Tibial nerve (tissue), 4 donors: ENCODE measurements at regions not wholly inside any gene's neighbourhood (a gene's known extent, or its start where the extent isn't known, plus 50 kb on each side); places are given as distances from the start of the nearest gene placed in this dataset.
"Not testable (repeated sequence)": the region's sequence is repeated elsewhere in the genome, so short reads cannot be mapped to it uniquely, and the experiment has no call there.

Experiments used
- DNase-seq, 2 donors: peaks; one replicate each; pipeline ENCODE4 v3.0.0-alpha.2; 2019; ENCODE audit warnings: low spot score in 2 of 2
- H3K27ac ChIP-seq, 4 donors: fragments of 200-600 bp; sonication (generic) in 3 of 4; one replicate each; pipeline ENCODE4 v1.5.1; 2017 to 2019; ENCODE audit warnings: mild to moderate bottlenecking in 1 of 4
- H3K27me3 ChIP-seq, 2 donors: fragments of 200-600 bp; sonication (generic) in 1 of 2; one replicate each; pipeline versions ENCODE4 v1.5.1 to v1.6.0; 2017 to 2019
- H3K36me3 ChIP-seq, 3 donors: fragments of 200-600 bp; sonication (generic); one replicate each; pipeline ENCODE4 v1.5.1; 2018 to 2019
- H3K4me1 ChIP-seq, 4 donors: fragments of 200-600 bp; sonication (generic) in 3 of 4; one replicate each; pipeline ENCODE4 v1.5.1; 2017 to 2019
- H3K4me3 ChIP-seq, 4 donors: fragments of 200-600 bp; sonication (generic) in 3 of 4; one replicate each; pipeline ENCODE4 v1.5.1; 2017 to 2019; ENCODE audit warnings: mild to moderate bottlenecking in 1 of 4, moderate library complexity in 1 of 4
- H3K9me3 ChIP-seq, 4 donors: fragments of 200-600 bp; sonication (generic) in 3 of 4; one replicate each; pipeline ENCODE4 v1.5.1; 2017 to 2019
- CTCF ChIP-seq, 5 experiments: fragments of 200-600 bp in 3 of 5; fragments of 450-650 bp in 2 of 5; sonication (generic) in 3 of 5; IDR thresholded peaks; one replicate each; pipeline ENCODE4 v1.5.1; 2016 to 2019; ENCODE audit warnings: antibody characterized with exemption in 5 of 5, mild to moderate bottlenecking in 3 of 5, moderate library complexity in 2 of 5
- EP300 ChIP-seq, 2 donors: sonication (generic); formaldehyde crosslinking; IDR thresholded peaks; one replicate each; pipeline ENCODE4 v1.6.1; 2017; ENCODE audit warnings: antibody characterized with exemption in 2 of 2, mild to moderate bottlenecking in 1 of 2
- POLR2A ChIP-seq, 2 donors: fragments of 450-650 bp; IDR thresholded peaks; one replicate each; pipeline ENCODE4 v1.6.1; 2017; ENCODE audit warnings: antibody characterized with exemption in 2 of 2, mild to moderate bottlenecking in 2 of 2, moderate library complexity in 2 of 2
- WGBS, 2 donors: methylation state at CpG; one replicate each; pipeline ENCODE4 v1.1.5; 2018; 5-methylcytosine and 5-hydroxymethylcytosine counted together

- 87 to 91% methylated on average over 10 of the region's 10 CpGs for WGBS, 2 donors
- not testable (repeated sequence) for H3K27me3 ChIP-seq, H3K9me3 ChIP-seq, H3K4me1 ChIP-seq, DNase-seq, H3K4me3 ChIP-seq, H3K27ac ChIP-seq
- peaks cover 0 to 48% (median 0%) of the 10 kb centered on the region in 3 donors for H3K36me3 ChIP-seq
These were observed 67.5 kb upstream of the ROPN1B start for GRCh38 chr3:125901473-125901872.

GRCh38 chr3:125903780-125904455, 65.1 kb upstream of the ROPN1B start:
- WGBS, 2 donors: 95 to 96% methylated on average over 24 to 26 of the region's 29 CpGs
- H3K4me1 ChIP-seq, H3K27me3 ChIP-seq, DNase-seq, H3K27ac ChIP-seq, H3K4me3 ChIP-seq, H3K9me3 ChIP-seq: not testable (repeated sequence)
- H3K36me3 ChIP-seq: peaks cover 0 to 48% (median 0%) of the 10 kb centered on the region in 3 donors

- not testable (repeated sequence) for H3K4me3 ChIP-seq, DNase-seq, H3K27me3 ChIP-seq, H3K9me3 ChIP-seq, H3K4me1 ChIP-seq, H3K27ac ChIP-seq
- H3K36me3 ChIP-seq: peaks cover 0 to 26% (median 0%) of the 10 kb centered on the region in 3 donors
- 89 to 100% methylated on average over 5 of the region's 5 CpGs for WGBS, 2 donors
These were observed 61.7 kb upstream of the ROPN1B start for GRCh38 chr3:125907279-125907678.

GRCh38 chr3:125910851-125911250, 58.1 kb upstream of the ROPN1B start:
- not testable (repeated sequence) for H3K36me3 ChIP-seq, H3K27me3 ChIP-seq, DNase-seq, H3K9me3 ChIP-seq, H3K4me3 ChIP-seq, H3K4me1 ChIP-seq, H3K27ac ChIP-seq
- WGBS, 2 donors: 88 to 93% methylated on average over 6 of the region's 6 CpGs

- not testable (repeated sequence) for H3K9me3 ChIP-seq, H3K36me3 ChIP-seq, H3K27me3 ChIP-seq
- DNase-seq: peak in 1 of 2 donors; percentile 14
- Histone ChIP-seq H3K4me1 (peaks cover 0 to 17% (median 5%) of the 10 kb centered on the region in 4 donors), H3K4me3 (peak overlapping the region; percentile 73 to 89 (median 82)), H3K27ac (peak overlapping the region; percentile 82 to 94 (median 88))
- 16 to 22% methylated on average over 14 of the region's 14 CpGs for WGBS, 2 donors
These were observed 54.2 kb upstream of the ROPN1B start for GRCh38 chr3:125914608-125915436.

GRCh38 chr3:125915437-125915787, 53.6 kb upstream of the ROPN1B start:
- not testable (repeated sequence) for DNase-seq, H3K27me3 ChIP-seq, H3K9me3 ChIP-seq, H3K36me3 ChIP-seq
- Histone ChIP-seq H3K27ac (peak overlapping the region; percentile 82 to 94 (median 88)), H3K4me1 (peaks cover 0 to 17% (median 5%) of the 10 kb centered on the region in 4 donors), H3K4me3 (peak overlapping the region; percentile 73 to 89 (median 82))
- 0 to 3% methylated on average over 7 to 29 of the region's 30 CpGs for WGBS, 2 donors

- not testable (repeated sequence) for H3K27me3 ChIP-seq, H3K36me3 ChIP-seq, H3K9me3 ChIP-seq
- Histone ChIP-seq H3K27ac (peak overlapping the region; percentile 82 to 94 (median 88)), H3K4me1 (peaks cover 0 to 17% (median 5%) of the 10 kb centered on the region in 4 donors), H3K4me3 (peak overlapping the region; percentile 73 to 89 (median 82))
- peak in 1 of 2 donors; percentile 81 for TF ChIP-seq POLR2A (IDR thresholded peaks at IDR 0.05)
- TF ChIP-seq EP300 (IDR thresholded peaks at IDR 0.05): peak; percentile 34 to 53
- DNase-seq: peak; percentile 99
- WGBS, 2 donors: 1% methylated on average over 31 to 39 of the region's 40 CpGs
These were observed 53.1 kb upstream of the ROPN1B start for GRCh38 chr3:125915792-125916375.

GRCh38 chr3:125916376-125916978, 52.5 kb upstream of the ROPN1B start:
- Histone ChIP-seq H3K4me1 (peaks cover 0 to 17% (median 5%) of the 10 kb centered on the region in 4 donors), H3K27me3 (no peaks in the 10 kb centered on the region), H3K27ac (peak overlapping the region; percentile 64 to 94 (median 88)), H3K9me3 (no peaks in the 10 kb centered on the region), H3K36me3 (no peaks in the 10 kb centered on the region), H3K4me3 (peak overlapping the region; percentile 70 to 89 (median 82))
- 0 to 2% methylated on average over 1 to 11 of the region's 58 CpGs for WGBS, 2 donors
- DNase-seq: peak; percentile 97 to 98
- TF ChIP-seq POLR2A (IDR thresholded peaks at IDR 0.05): no peak
- TF ChIP-seq CTCF (IDR thresholded peaks at IDR 0.05): peak in 4 of 5 experiments; percentile 11 to 24 (median 19)
- no peak for TF ChIP-seq EP300 (IDR thresholded peaks at IDR 0.05)

GRCh38 chr3:125917020-125917549, 51.9 kb upstream of the ROPN1B start:
- Histone ChIP-seq H3K4me3 (peak overlapping the region; percentile 70 to 89 (median 82)), H3K27ac (peak overlapping the region; percentile 64 to 94 (median 76)), H3K4me1 (peaks cover 0 to 17% (median 5%) of the 10 kb centered on the region in 4 donors)
- H3K36me3 ChIP-seq, H3K27me3 ChIP-seq, H3K9me3 ChIP-seq, DNase-seq: not testable (repeated sequence)
- 1 to 2% methylated on average over 10 to 12 of the region's 12 CpGs for WGBS, 2 donors

- not testable (repeated sequence) for H3K27ac ChIP-seq, H3K27me3 ChIP-seq, H3K4me3 ChIP-seq, H3K9me3 ChIP-seq, DNase-seq, H3K36me3 ChIP-seq
- WGBS, 2 donors: 88 to 100% methylated on average over 1 of the region's 1 CpG
- H3K4me1 ChIP-seq: peaks cover 0 to 17% (median 5%) of the 10 kb centered on the region in 4 donors
These were observed 51.0 kb upstream of the ROPN1B start for GRCh38 chr3:125918024-125918423.

- H3K36me3 ChIP-seq, H3K4me3 ChIP-seq, DNase-seq, H3K9me3 ChIP-seq, H3K27me3 ChIP-seq, H3K27ac ChIP-seq: not testable (repeated sequence)
- H3K4me1 ChIP-seq: peaks cover 0 to 17% (median 5%) of the 10 kb centered on the region in 4 donors
- 66 to 67% methylated on average over 5 of the region's 5 CpGs for WGBS, 2 donors
These were observed 50.5 kb upstream of the ROPN1B start for GRCh38 chr3:125918451-125918850.
